Heart left ventricle (tissue), 16 donors: ENCODE measurements at regions not wholly inside any gene's neighbourhood (a gene's known extent, or its start where the extent isn't known, plus 50 kb on each side); places are given as distances from the start of the nearest gene placed in this dataset.

Experiments
- ATAC-seq, 4 donors: fragments of 200-7000 bp; cut with Tn5 transposase; one replicate each; pipeline ENCODE4 v1.9.1; 2020 to 2022; ENCODE audit warnings: moderate library complexity in 4 of 4, mild to moderate bottlenecking in 3 of 4, moderate number of reproducible peaks in 1 of 4
- DNase-seq, 5 donors: peaks; one replicate each; pipeline ENCODE4 v3.0.0-alpha.2; 2020
- H3K27ac ChIP-seq, 12 donors: fragments of 200-600 bp; sonication (generic) in 4 of 12; one replicate each; pipeline versions ENCODE4 v1.5.0 to v1.8.0; 2016 to 2022; ENCODE audit warnings: mild to moderate bottlenecking in 2 of 12
- H3K27me3 ChIP-seq, 9 donors: fragments of 200-600 bp; sonication (generic) in 2 of 9; one replicate each; pipeline versions ENCODE4 v1.5.1 to v1.8.0; 2016 to 2022; ENCODE audit warnings: mild to moderate bottlenecking in 3 of 9
- H3K36me3 ChIP-seq, 9 donors: fragments of 200-600 bp; sonication (generic) in 2 of 9; one replicate each; pipeline versions ENCODE4 v1.5.0 to v1.8.0; 2018 to 2022; ENCODE audit warnings: mild to moderate bottlenecking in 2 of 9
- H3K4me1 ChIP-seq, 12 donors: fragments of 200-600 bp; sonication (generic) in 4 of 12; one replicate each; pipeline versions ENCODE4 v1.5.0 to v1.8.0; 2016 to 2022; ENCODE audit warnings: mild to moderate bottlenecking in 3 of 12
- H3K4me3 ChIP-seq, 12 donors: fragments of 200-600 bp; sonication (generic) in 4 of 12; one replicate each; pipeline versions ENCODE4 v1.5.0 to v1.8.0; 2017 to 2022; ENCODE audit warnings: mild to moderate bottlenecking in 9 of 12, moderate library complexity in 4 of 12
- H3K9me3 ChIP-seq, 12 donors: fragments of 200-600 bp; sonication (generic) in 4 of 12; one replicate each; pipeline versions ENCODE4 v1.5.0 to v1.8.0; 2016 to 2022; ENCODE audit warnings: mild to moderate bottlenecking in 1 of 12
- CTCF ChIP-seq, 12 donors: fragments of 200-600 bp; sonication (generic) in 4 of 12; IDR thresholded peaks; one replicate each; pipeline versions ENCODE4 v1.5.0 to v1.8.0; 2018 to 2022; ENCODE audit warnings: antibody characterized with exemption in 12 of 12, mild to moderate bottlenecking in 5 of 12
- POLR2A ChIP-seq, 2 donors: fragments of 450-650 bp; IDR thresholded peaks; one replicate each; pipeline ENCODE4 v1.6.1; 2017; ENCODE audit warnings: antibody characterized with exemption in 2 of 2, mild to moderate bottlenecking in 2 of 2, moderate library complexity in 2 of 2
- WGBS, 4 donors: extraction: QIAGEN DNeasy Blood & Tissue Kit in 2 of 4; methylation state at CpG; one replicate each; pipeline versions ENCODE4 v1.1.5 to v1.1.7; 2013 to 2018; 5-methylcytosine and 5-hydroxymethylcytosine counted together
- intact Hi-C, 10 donors: fragments of 100-400 bp; cut with DNase I; formaldehyde crosslinking; loops; one replicate each; pipeline versions ENCODE4 v1.11.1 to v1.14.2; 2022
- donor health status: ischemic (EF 13 %, LVEDD 7.1; RV severe dilation, severe dysfunction).
- donor health status: healthy with polysubstance abuse.
- donor health status: DM: no; HTN: yes; CAD: no.
- donor health status: DM: no; HTN: no; CAD: no.
- donor health status: ischemic (EF 25% LVEDD 6.9; RV normal size, moderate dysfunction).
- donor health status: ischemic (EF 25% LVEDD 5.7; RV mildly dilated, moderate dysfunction).
- donor health status: healthy.
- donor health status: DM: yes; HTN: yes; CAD: no.
- donor health status: ischemic (EF 35%, LVEDD 5.7; RV mildly dilated, moderate dysfunction).
- donor health status: nonischemic (EF 11% LVEDD 7.7; RV severe dilation, severe dysfunction).
- donor health status: DM: yes; HTN: yes; CAD: no.
- donor health status: PGD.
- donor health status: ischemic (EF 29% LVEDD 5.4; RV normal size, mild dysfunction).
- donor health status: nonischemic (EF 23%, LVEDD 6.1; RV moderate dilation, normal function).

GRCh38 chr5:165579911-165580310 is 2074.5 kb downstream of the MAT2B start:
- peaks cover 0 to 3% (median 0%) of the 10 kb centered on the region in 12 donors for H3K9me3 ChIP-seq
- no peaks in the 10 kb centered on the region for H3K27me3 ChIP-seq
- TF ChIP-seq CTCF (IDR thresholded peaks at IDR 0.05) = no peak
- no peak for TF ChIP-seq POLR2A (IDR thresholded peaks at IDR 0.05)
- no peak overlapping the region for H3K27ac ChIP-seq
- H3K36me3 ChIP-seq = no peaks in the 10 kb centered on the region
- H3K4me1 ChIP-seq = no peaks in the 10 kb centered on the region
- no peak overlapping the region for H3K4me3 ChIP-seq
- ATAC-seq = no peak
- intact Hi-C loops = no loop called here
- DNase-seq = no peak

DNA sequence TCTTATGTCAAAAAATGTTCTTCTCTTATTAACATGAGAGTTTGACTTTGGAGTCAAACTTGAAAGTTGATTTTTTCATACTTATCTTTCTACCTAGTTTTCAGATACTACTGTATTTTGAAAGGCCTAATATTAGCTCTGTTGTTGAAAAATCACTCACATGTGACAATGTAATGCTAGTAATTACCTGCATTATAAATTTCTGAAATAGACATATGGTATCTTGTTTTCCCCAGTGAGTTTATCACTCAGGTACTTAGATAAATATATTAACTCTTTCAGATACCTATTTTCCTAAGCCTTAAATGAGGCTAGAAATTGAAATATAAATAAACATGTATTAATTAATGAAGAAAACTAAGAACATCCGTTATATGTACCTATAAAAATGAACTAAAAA is 2089.3 kb downstream of the MAT2B start:
- 66 to 78% (median 75%) methylated on average over 1 of the region's 1 CpG for WGBS, 4 donors
- intact Hi-C loops = no loop called here
- H3K27ac ChIP-seq = no peak overlapping the region
- no peaks in the 10 kb centered on the region for H3K9me3 ChIP-seq
- H3K36me3 ChIP-seq = no peaks in the 10 kb centered on the region
- no peaks in the 10 kb centered on the region for H3K27me3 ChIP-seq
- no peak for TF ChIP-seq CTCF (IDR thresholded peaks at IDR 0.05)
- TF ChIP-seq POLR2A (IDR thresholded peaks at IDR 0.05) = no peak
- no peak for DNase-seq
- no peaks in the 10 kb centered on the region for H3K4me1 ChIP-seq
- ATAC-seq = no peak
- H3K4me3 ChIP-seq = no peak overlapping the region

- DNase-seq = no peak
- no peak for ATAC-seq
- intact Hi-C loops = no loop called here
- Histone ChIP-seq H3K27me3 (no peaks in the 10 kb centered on the region), H3K9me3 (no peaks in the 10 kb centered on the region), H3K4me3 (no peak overlapping the region), H3K4me1 (no peaks in the 10 kb centered on the region), H3K36me3 (no peaks in the 10 kb centered on the region), H3K27ac (no peak overlapping the region)
- no peak for TF ChIP-seq POLR2A (IDR thresholded peaks at IDR 0.05)
- TF ChIP-seq CTCF (IDR thresholded peaks at IDR 0.05) = no peak
- WGBS, 4 donors = 58 to 73% (median 62%) methylated on average over 8 of the region's 8 CpGs
Measured at GRCh38 chr5:165602529-165602928, 2097.1 kb downstream of the MAT2B start.

GRCh38 chr5:165607026-165607425 is 2101.6 kb downstream of the MAT2B start:
- intact Hi-C loops = no loop called here
- Histone ChIP-seq H3K27ac (no peak overlapping the region), H3K27me3 (no peaks in the 10 kb centered on the region), H3K4me3 (no peak overlapping the region), H3K36me3 (no peaks in the 10 kb centered on the region), H3K4me1 (no peaks in the 10 kb centered on the region), H3K9me3 (no peaks in the 10 kb centered on the region)
- TF ChIP-seq CTCF (IDR thresholded peaks at IDR 0.05) (no peak), POLR2A (IDR thresholded peaks at IDR 0.05) (no peak)
- WGBS, 4 donors = 84 to 94% (median 92%) methylated on average over 12 of the region's 12 CpGs
- ATAC-seq = no peak
- no peak for DNase-seq
